ENCODE measurements at regions not wholly inside any gene's neighbourhood (a gene's known extent, or its start where the extent isn't known, plus 50 kb on each side); places are given as distances from the start of the nearest gene placed in this dataset.

DNA sequence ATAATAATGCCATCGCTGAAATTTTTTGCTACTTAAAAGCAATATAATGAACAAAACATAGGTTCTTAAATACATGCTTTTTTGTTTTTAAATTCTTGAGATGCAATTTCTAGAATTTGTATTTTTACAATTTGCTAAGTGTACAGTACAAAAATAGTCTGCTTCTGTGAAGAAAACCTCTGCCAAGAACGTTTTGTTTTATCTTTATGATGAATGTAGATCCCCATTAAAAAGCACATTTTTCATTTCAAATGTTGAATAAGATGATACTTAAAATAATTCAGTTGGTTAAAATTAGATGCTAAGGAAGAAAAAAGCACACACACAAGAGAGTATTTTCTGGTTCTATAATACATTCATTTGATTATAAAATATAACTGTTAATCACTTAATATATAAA lies 1358.5 kb upstream of the CITED2 start:
- no peak overlapping the region for H3K27ac ChIP-seq
- no peak for DNase-seq (ENCODE audit: low spot score)
- no peak overlapping the region for H3K4me3 ChIP-seq
- TF ChIP-seq, protein P1, sequence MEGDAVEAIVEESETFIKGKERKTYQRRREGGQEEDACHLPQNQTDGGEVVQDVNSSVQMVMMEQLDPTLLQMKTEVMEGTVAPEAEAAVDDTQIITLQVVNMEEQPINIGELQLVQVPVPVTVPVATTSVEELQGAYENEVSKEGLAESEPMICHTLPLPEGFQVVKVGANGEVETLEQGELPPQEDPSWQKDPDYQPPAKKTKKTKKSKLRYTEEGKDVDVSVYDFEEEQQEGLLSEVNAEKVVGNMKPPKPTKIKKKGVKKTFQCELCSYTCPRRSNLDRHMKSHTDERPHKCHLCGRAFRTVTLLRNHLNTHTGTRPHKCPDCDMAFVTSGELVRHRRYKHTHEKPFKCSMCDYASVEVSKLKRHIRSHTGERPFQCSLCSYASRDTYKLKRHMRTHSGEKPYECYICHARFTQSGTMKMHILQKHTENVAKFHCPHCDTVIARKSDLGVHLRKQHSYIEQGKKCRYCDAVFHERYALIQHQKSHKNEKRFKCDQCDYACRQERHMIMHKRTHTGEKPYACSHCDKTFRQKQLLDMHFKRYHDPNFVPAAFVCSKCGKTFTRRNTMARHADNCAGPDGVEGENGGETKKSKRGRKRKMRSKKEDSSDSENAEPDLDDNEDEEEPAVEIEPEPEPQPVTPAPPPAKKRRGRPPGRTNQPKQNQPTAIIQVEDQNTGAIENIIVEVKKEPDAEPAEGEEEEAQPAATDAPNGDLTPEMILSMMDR (IDR thresholded peaks at IDR 0.05), result no peak

DNA sequence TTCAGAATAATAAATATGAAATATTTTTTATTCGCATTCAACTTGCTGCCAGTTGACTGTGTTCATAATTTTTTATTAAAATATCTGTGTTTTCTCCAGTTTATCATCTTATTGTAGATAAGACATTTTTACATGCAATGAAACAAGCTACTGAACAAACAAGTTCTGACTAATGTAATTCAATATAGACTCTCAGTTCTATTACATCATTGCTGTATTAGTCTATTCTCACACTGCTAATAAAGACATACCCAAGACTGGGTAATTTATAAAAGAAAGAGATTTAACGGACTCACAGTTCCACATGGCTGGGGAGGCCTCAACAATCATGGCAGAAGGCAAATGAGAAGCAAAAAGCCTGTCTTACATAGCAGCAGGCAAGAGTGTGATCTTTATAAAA lies 1357.7 kb upstream of the CITED2 start:
- DNase-seq (ENCODE audit: low spot score), result no peak
- TF ChIP-seq, protein P1 (IDR thresholded peaks at IDR 0.05), result no peak
- Histone ChIP-seq H3K4me3 (no peak overlapping the region), H3K27ac (peak overlapping the region in 1 of 2 donors; percentile 28)

DNA sequence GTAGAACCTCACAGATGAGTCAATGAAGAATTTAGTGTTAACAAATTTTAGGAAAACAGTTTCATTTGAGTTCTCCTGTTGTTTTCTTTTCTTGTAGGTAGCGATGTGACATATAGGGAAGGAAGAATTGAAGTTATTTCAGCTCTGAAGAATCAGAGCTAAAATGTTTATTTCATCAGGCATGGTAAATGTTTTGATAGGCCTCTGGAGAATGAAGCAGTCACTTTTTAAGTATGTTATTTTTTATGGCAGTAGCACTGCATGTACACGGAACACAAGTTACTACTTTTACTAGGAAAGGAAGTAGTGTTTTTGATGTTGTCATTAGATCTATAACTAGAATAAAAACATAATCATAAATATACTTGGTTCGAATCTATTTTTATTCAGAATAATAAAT lies 1357.3 kb upstream of the CITED2 start:
- Histone ChIP-seq H3K4me3 (no peak overlapping the region), H3K27ac (no peak overlapping the region)
- DNase-seq (ENCODE audit: low spot score), result no peak
- TF ChIP-seq, protein P1 (IDR thresholded peaks at IDR 0.05), result no peak

DNA sequence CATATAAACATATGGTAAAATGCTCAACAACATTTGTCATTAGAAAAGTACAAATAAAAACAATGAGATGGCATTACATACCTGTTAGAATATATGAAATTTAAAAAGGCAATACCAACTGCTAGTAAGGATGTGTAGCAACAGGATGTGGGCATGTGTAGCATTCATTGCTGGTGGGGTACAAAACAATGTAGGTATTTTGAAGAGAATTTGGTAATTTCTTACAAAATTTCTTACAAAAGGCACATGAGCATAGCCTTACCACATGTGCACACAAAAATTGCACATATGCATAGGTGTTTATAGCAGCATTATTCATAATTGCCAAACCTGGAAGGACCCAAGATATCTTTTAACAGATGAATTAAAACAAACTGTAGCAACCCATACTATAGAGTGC lies 1355.1 kb upstream of the CITED2 start:
- H3K4me3 ChIP-seq, result no peak overlapping the region
- H3K27ac ChIP-seq, result no peak overlapping the region
- TF ChIP-seq, protein P1 (IDR thresholded peaks at IDR 0.05), result no peak
- DNase-seq (ENCODE audit: low spot score), result no peak

DNA sequence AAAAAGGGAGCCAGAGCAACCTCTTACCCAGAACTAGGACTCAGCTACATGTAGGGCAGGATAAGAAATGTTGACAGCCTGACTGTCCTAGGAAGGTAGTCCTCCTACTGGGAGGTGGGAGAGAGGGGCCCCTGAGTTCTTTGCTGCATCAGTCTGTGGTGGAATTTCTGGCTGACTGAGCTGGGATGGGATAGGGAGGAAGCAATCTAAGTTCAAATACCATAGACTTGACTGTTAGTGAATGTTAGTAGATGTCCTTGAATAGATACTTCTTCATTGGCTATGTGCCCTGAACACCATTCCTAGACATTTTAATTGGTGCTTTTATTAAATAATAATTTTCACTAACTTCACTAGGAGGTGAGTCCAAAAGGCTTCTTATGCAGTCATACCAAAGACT lies 1343.6 kb upstream of the CITED2 start:
- TF ChIP-seq, protein P1 (IDR thresholded peaks at IDR 0.05), result no peak
- no peak overlapping the region for H3K27ac ChIP-seq
- no peak overlapping the region for H3K4me3 ChIP-seq
- DNase-seq (ENCODE audit: low spot score), result no peak

DNA sequence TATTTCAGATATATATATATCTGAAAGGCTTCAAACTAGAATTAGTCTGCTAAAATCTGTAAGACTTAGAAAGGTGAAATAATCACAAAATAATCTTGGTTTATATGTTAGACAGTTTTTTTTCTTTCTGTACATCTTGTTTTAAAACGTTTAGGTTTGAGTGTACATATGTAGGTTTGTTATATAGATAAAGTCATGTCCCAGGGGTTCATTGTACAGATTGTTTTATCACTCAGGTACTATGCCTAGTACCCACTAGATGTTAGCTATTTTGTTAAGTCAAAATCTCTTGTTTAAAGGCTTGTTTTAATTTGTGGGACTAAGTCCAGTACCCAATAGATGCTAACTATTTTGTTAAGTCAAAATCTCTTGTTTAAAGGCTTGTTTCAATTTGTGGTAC lies 1339.0 kb upstream of the CITED2 start:
- DNase-seq (ENCODE audit: low spot score), result no peak
- H3K4me3 ChIP-seq, result no peak overlapping the region
- no peak overlapping the region for H3K27ac ChIP-seq
- TF ChIP-seq, protein P1 (IDR thresholded peaks at IDR 0.05), result no peak

DNA sequence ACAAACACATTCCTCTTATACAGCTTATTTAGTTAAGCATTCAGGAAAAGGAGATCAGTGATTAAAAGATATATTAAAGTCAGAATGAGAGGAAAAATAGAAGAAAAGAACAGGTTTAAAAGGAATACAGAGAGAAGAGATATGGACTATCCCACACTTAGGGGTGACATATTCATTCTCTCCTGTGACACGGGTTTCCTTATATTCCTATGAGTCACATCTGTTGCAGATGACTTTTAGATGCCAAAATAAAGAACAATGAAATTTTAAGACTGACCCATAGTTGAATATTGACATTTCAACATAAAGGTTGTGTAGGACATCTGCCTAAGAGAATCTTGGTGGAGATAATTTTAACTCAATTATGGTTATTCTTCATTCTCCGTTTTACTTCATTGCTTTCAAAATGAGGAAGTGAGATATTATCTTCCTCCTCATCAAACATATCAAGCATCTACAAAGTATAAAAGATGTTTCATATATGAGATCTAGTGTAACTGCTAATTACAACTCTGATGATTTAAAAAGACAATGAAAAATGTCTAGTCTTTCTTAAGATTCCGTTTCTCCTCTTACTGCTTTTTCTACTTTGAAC lies 1336.7 kb upstream of the CITED2 start:
- Histone ChIP-seq H3K27ac (no peak overlapping the region), H3K4me3 (no peak overlapping the region)
- DNase-seq (ENCODE audit: low spot score), result no peak
- TF ChIP-seq, protein P1 (IDR thresholded peaks at IDR 0.05), result no peak

Data from coronary artery (tissue), 2 donors.